PC-9 (cell line): ENCODE measurements at regions not wholly inside any gene's neighbourhood (a gene's known extent, or its start where the extent isn't known, plus 50 kb on each side); places are given as distances from the start of the nearest gene placed in this dataset.

ENCODE experiments used
- BruUV-seq: library from RNA; stranded (reverse); fragments of 400-500 nt; replicated peaks from 2 replicates; lab custom pipeline; 2021; lab: Mats Ljungman, UMichigan
- CTCF ChIA-PET: fragments of 300-600 bp; sonication (Branson Sonifier 250); formaldehyde crosslinking; loops from one replicate; lab custom pipeline; 2022; ENCODE audit warnings: antibody characterized with exemption; lab: Charles Lee
- POLR2A ChIA-PET: fragments of 300-600 bp; sonication (Branson Sonifier 250); formaldehyde crosslinking; loops from one replicate; lab custom pipeline; 2022; ENCODE audit warnings: antibody characterized with exemption; ENCODE audit not compliant: unreplicated experiment; lab: Charles Lee
- DNase-seq, 2 experiments: peaks; one replicate each; pipeline versions ENCODE4 v3.0.0 to v3.0.0-alpha.2; 2015 to 2022; ENCODE audit warnings: mixed read lengths in 1 of 2
- H2AFZ ChIP-seq: fragments of 200-600 bp; sonication (generic); 2 replicates; pipeline ENCODE4 v1.8.1; 2017; ENCODE audit warnings: antibody characterized with exemption
- H3F3A ChIP-seq: fragments of 200-600 bp; sonication (generic); 2 replicates; pipeline ENCODE4 v1.8.1; 2017; ENCODE audit warnings: antibody characterized with exemption, mild to moderate bottlenecking, low read depth; ENCODE audit not compliant: insufficient read depth
- H3K27ac ChIP-seq: fragments of 200-600 bp; sonication (generic); 2 replicates; pipeline ENCODE4 v1.6.1; 2016; ENCODE audit warnings: mixed run types
- H3K27me3 ChIP-seq: fragments of 200-600 bp; sonication (generic); 2 replicates; pipeline ENCODE4 v1.6.1; 2016; ENCODE audit warnings: low read depth, mixed run types; ENCODE audit not compliant: insufficient read depth
- H3K36me3 ChIP-seq: fragments of 200-600 bp; sonication (generic); 2 replicates; pipeline ENCODE4 v1.6.1; 2016; ENCODE audit warnings: low read depth, mixed run types
- H3K4me1 ChIP-seq: fragments of 200-600 bp; sonication (generic); replicated peaks from 2 replicates; pipeline ENCODE4 v1.6.1; 2016; ENCODE audit warnings: mixed run types; ENCODE audit not compliant: insufficient read depth
- H3K4me2 ChIP-seq: fragments of 200-600 bp; sonication (generic); 2 replicates; pipeline ENCODE4 v1.6.1; 2017; ENCODE audit warnings: mixed run types
- H3K4me3 ChIP-seq: fragments of 200-600 bp; sonication (generic); 2 replicates; pipeline ENCODE4 v1.6.1; 2016; ENCODE audit warnings: mixed run types
- H3K79me2 ChIP-seq: fragments of 200-600 bp; sonication (generic); 2 replicates; pipeline ENCODE4 v1.6.1; 2017; ENCODE audit warnings: low read depth, mixed run types
- H3K9me2 ChIP-seq: fragments of 200-600 bp; sonication (generic); 2 replicates; pipeline ENCODE4 v1.8.1; 2017; ENCODE audit warnings: mild to moderate bottlenecking; ENCODE audit not compliant: insufficient read depth
- H3K9me3 ChIP-seq: fragments of 200-600 bp; sonication (generic); 2 replicates; pipeline ENCODE4 v1.8.1; 2016; ENCODE audit warnings: low read depth; ENCODE audit not compliant: insufficient read depth
- H4K20me1 ChIP-seq: fragments of 200-600 bp; sonication (generic); 2 replicates; pipeline ENCODE4 v1.8.1; 2017; ENCODE audit not compliant: insufficient read depth
- EZH2 ChIP-seq: fragments of 200-600 bp; sonication (generic); IDR thresholded peaks from 2 replicates; pipeline ENCODE4 v1.8.0; 2017; ENCODE audit warnings: antibody characterized with exemption, low read depth
- intact Hi-C: fragments of 100-400 bp; cut with micrococcal nuclease; formaldehyde crosslinking; loops from one replicate; pipeline ENCODE4 v1.10.0; 2022; ENCODE audit not compliant: unreplicated experiment
- TF ChIP-seq, protein P1 (sequence below): fragments of 200-600 bp; sonication (generic); conservative IDR thresholded peaks from 2 replicates; pipeline ENCODE4 v1.6.1; 2017; ENCODE audit warnings: mixed run types, antibody characterized with exemption, mild to moderate bottlenecking, moderate library complexity

DNA sequence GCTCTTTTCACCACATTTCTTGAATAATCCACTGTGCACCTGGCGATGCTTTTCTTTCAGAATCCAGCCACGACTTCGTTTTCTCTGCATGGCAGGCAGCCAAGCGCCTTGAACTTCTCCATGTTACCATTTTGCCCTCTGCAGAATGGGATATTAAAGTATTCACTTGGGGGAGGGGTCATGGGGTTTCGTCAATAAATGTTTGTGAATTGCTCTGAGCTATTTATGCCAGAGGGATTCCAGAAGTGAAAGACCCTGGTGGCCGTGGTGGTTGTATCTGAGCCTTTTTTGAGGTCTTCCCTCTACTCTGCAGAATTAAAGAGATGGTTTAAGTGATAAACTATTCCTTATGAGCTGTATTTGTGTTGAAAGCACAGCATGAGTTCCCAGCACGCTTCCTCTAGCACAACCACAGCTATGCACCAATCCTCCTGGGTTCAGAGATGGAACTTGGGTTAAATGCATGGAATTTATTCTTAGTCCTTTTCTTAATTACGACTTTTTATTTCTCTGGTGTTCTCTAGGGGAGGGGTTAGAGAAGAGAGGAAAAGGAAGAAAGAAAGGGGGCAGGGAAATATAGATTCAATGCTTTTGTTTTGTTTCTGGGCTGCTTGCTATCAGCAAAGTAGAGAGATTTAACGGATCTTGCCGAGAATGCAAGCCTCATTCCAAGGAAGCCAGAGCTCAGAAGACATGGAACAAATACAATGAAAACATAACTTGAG, 478.2 kb upstream of the TNC start:
- no peaks in the 10 kb centered on the region for H3K9me2 ChIP-seq

DNA sequence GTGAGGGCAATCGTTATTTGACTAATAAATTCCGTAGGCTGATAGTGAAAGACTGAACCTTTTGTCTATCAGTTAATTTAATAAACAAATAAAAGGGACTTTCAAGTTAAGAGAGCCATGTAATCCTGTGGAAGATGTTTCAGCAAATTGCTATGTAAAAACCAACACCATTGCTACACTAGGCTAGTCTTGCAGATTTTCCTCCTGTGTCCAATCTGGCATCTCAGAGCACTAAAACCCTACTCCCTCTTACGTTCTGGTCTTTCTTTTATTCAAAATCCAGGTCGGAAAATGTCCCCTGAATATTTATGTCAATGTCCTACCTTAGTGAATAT, 478.8 kb upstream of the TNC start:
- no peaks in the 10 kb centered on the region for H3K36me3 ChIP-seq
- ChIA-PET POLR2A (interaction anchor here (0.5 kb wide), 1 partner anchor 76 kb away, joined by 3 read pairs; no protein-coding TSS in a partner anchor), CTCF (no interaction called here)
- TF ChIP-seq EZH2, result no peak
- TF ChIP-seq, protein P1, sequence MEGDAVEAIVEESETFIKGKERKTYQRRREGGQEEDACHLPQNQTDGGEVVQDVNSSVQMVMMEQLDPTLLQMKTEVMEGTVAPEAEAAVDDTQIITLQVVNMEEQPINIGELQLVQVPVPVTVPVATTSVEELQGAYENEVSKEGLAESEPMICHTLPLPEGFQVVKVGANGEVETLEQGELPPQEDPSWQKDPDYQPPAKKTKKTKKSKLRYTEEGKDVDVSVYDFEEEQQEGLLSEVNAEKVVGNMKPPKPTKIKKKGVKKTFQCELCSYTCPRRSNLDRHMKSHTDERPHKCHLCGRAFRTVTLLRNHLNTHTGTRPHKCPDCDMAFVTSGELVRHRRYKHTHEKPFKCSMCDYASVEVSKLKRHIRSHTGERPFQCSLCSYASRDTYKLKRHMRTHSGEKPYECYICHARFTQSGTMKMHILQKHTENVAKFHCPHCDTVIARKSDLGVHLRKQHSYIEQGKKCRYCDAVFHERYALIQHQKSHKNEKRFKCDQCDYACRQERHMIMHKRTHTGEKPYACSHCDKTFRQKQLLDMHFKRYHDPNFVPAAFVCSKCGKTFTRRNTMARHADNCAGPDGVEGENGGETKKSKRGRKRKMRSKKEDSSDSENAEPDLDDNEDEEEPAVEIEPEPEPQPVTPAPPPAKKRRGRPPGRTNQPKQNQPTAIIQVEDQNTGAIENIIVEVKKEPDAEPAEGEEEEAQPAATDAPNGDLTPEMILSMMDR, result no peak
- no peaks in the 10 kb centered on the region for H4K20me1 ChIP-seq
- H3K9me3 ChIP-seq, result peaks cover 4% of the 10 kb centered on the region; the same call in 1 of the 2 replicates
- no peak overlapping the region for H2AFZ ChIP-seq
- H3K4me2 ChIP-seq, result no peak overlapping the region
- BruUV-seq, result no TSS peak
- peaks cover 5% of the 10 kb centered on the region for H3K4me1 ChIP-seq
- H3K27me3 ChIP-seq, result no peaks in the 10 kb centered on the region
- H3K79me2 ChIP-seq, result no peaks in the 10 kb centered on the region
- H3K27ac ChIP-seq, result no peak overlapping the region
- H3F3A ChIP-seq, result peaks cover 6% of the 10 kb centered on the region; the same call in 1 of the 2 replicates
- DNase-seq, result no peak
- H3K4me3 ChIP-seq, result no peak overlapping the region
- intact Hi-C loops, result loop anchor here (10.0 kb wide), 1 partner anchor 718 kb away; no protein-coding TSS in a partner anchor
- H3K9me2 ChIP-seq, result no peaks in the 10 kb centered on the region

More for the DNA sequence above, 478.2 kb upstream of the TNC start:
- no peak for TF ChIP-seq EZH2
- TF ChIP-seq, protein P1, result no peak
- BruUV-seq, result no TSS peak
- Histone ChIP-seq H3K9me3 (peaks cover 4% of the 10 kb centered on the region; the same call in 1 of the 2 replicates), H3K27ac (no peak overlapping the region), H3K27me3 (no peaks in the 10 kb centered on the region), H3K4me3 (no peak overlapping the region), H3F3A (peaks cover 7% of the 10 kb centered on the region; the same call in 1 of the 2 replicates), H4K20me1 (no peaks in the 10 kb centered on the region), H2AFZ (no peak overlapping the region), H3K4me1 (peaks cover 6% of the 10 kb centered on the region), H3K36me3 (no peaks in the 10 kb centered on the region), H3K79me2 (no peaks in the 10 kb centered on the region), H3K4me2 (no peak overlapping the region)
- intact Hi-C loops, result loop anchor here (10.0 kb wide), 1 partner anchor 719 kb away; no protein-coding TSS in a partner anchor
- DNase-seq, result no peak
- POLR2A ChIA-PET, result interaction anchor here (0.5 kb wide), 1 partner anchor 76 kb away, joined by 3 read pairs; no protein-coding TSS in a partner anchor
- CTCF ChIA-PET, result interaction anchor here (0.5 to 0.9 kb wide), 3 partner anchors 8 to 316 kb away, joined by 3 to 12 read pairs (median 6); no protein-coding TSS in a partner anchor

DNA sequence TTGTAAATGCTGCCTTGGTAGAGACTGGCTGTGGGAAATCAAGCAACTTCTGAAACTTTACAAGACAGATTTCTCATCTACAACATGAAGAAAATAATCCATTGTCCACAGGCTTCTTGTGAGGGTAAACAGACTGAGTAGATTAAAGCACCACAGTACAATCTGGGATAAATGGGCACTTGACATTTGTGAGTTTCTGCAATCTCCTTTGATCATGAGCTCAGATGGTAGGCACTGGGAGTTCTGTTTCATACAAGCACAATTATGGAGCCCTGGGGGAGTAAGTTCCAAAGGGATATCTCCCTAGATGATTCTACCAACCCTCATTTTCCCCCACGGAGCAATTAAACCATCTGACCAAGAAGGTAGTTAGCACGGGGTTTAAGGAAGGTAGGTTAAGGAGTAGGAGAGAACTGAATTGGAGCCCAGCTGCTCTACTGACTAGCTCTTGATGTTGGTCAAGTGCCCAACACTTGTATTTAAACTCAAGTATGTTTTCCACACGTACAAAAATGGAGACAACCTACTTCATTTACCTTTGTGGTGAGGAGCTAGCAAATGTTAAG, 479.5 kb upstream of the TNC start:
- ChIA-PET POLR2A (no interaction called here), CTCF (no interaction called here)
- Histone ChIP-seq H2AFZ (no peak overlapping the region), H4K20me1 (no peaks in the 10 kb centered on the region), H3K4me3 (no peak overlapping the region), H3K27ac (no peak overlapping the region), H3K4me1 (no peaks in the 10 kb centered on the region; the same call in 1 of the 2 replicates), H3K36me3 (no peaks in the 10 kb centered on the region), H3K79me2 (no peaks in the 10 kb centered on the region), H3K27me3 (no peaks in the 10 kb centered on the region), H3K4me2 (no peak overlapping the region), H3K9me3 (peaks cover 4% of the 10 kb centered on the region; the same call in 1 of the 2 replicates), H3F3A (no peaks in the 10 kb centered on the region), H3K9me2 (no peaks in the 10 kb centered on the region)
- TF ChIP-seq, protein P1, result no peak
- no peak for TF ChIP-seq EZH2
- intact Hi-C loops, result loop anchor here (10.0 kb wide), 1 partner anchor 717 kb away; no protein-coding TSS in a partner anchor
- no TSS peak for BruUV-seq
- no peak for DNase-seq
